ENCODE measurements at regions not wholly inside any gene's neighbourhood (a gene's known extent, or its start where the extent isn't known, plus 50 kb on each side); places are given as distances from the start of the nearest gene placed in this dataset.

DNA sequence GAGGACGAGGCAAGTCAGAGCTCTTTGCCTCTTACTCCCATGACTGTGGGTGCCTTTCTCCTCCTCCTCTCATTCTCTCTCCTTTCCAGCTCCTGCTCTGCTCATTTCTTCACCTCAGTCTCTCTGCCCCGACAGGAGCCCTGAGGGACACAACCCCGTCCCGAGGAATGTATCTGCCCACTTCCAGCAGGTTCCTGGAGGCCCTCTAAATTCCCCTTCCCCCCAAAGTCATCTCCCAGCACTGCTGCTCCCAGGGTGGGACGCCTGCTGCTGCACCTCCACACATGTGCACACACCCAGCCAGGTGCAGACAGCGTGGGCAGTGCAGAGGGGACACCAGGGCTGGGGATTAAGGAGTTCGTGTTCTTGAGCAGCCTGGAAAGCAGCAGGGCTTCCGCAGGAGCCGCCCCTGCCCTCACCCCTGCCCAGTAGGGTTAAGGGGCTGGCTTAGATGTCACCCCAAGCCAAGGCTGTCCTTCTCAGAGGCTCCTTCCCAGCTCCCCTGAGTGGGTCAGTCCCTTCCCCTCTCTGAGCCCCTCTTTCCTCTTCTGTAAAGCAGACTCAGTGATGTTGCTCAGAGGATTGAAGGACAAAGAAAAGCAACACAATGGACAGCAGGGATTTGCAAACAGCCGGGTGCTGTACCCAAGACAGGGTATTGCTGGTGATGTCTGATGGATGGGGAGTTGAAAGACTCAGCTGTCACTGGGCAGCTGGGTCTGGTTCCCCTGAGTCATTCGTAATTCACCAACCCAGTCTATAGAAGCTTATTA is 346.0 kb downstream of the MATN1 start:
- Histone ChIP-seq H3K4me3 (no peak overlapping the region), H3K9ac (ENCODE audit: insufficient read depth in 1 of 2, low read length in 2 of 2) (no peak overlapping the region), H3K4me1 (ENCODE audit: control insufficient read depth in 5 of 5, insufficient read depth in 5 of 5, low read length in 5 of 5) (peaks cover 0 to 18% (median 3%) of the 10 kb centered on the region in 5 donors), H3K9me3 (ENCODE audit: control insufficient read depth in 4 of 4, insufficient read depth in 3 of 4, low read length in 3 of 4) (no peaks in the 10 kb centered on the region), H3K27ac (ENCODE audit: low read depth in 1 of 2, low read length in 1 of 2) (no peak overlapping the region), H3K27me3 (ENCODE audit: control insufficient read depth in 3 of 3, insufficient read depth in 3 of 3, low read length in 2 of 3) (no peaks in the 10 kb centered on the region), H3K36me3 (ENCODE audit: control insufficient read depth in 4 of 4, insufficient read depth in 4 of 4, low read length in 4 of 4) (no peaks in the 10 kb centered on the region)
- DNase-seq (no peak), ATAC-seq (ENCODE audit: insufficient read depth, low FRiP score) (no peak)
- TF ChIP-seq, protein P1, sequence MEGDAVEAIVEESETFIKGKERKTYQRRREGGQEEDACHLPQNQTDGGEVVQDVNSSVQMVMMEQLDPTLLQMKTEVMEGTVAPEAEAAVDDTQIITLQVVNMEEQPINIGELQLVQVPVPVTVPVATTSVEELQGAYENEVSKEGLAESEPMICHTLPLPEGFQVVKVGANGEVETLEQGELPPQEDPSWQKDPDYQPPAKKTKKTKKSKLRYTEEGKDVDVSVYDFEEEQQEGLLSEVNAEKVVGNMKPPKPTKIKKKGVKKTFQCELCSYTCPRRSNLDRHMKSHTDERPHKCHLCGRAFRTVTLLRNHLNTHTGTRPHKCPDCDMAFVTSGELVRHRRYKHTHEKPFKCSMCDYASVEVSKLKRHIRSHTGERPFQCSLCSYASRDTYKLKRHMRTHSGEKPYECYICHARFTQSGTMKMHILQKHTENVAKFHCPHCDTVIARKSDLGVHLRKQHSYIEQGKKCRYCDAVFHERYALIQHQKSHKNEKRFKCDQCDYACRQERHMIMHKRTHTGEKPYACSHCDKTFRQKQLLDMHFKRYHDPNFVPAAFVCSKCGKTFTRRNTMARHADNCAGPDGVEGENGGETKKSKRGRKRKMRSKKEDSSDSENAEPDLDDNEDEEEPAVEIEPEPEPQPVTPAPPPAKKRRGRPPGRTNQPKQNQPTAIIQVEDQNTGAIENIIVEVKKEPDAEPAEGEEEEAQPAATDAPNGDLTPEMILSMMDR (IDR thresholded peaks at IDR 0.05; ENCODE audit: control extremely low read depth, extremely low read depth), result no peak
- whole genome bisulfite sequencing, 2 donors, result 49 to 65% methylated on average over 11 of the region's 11 CpGs

DNA sequence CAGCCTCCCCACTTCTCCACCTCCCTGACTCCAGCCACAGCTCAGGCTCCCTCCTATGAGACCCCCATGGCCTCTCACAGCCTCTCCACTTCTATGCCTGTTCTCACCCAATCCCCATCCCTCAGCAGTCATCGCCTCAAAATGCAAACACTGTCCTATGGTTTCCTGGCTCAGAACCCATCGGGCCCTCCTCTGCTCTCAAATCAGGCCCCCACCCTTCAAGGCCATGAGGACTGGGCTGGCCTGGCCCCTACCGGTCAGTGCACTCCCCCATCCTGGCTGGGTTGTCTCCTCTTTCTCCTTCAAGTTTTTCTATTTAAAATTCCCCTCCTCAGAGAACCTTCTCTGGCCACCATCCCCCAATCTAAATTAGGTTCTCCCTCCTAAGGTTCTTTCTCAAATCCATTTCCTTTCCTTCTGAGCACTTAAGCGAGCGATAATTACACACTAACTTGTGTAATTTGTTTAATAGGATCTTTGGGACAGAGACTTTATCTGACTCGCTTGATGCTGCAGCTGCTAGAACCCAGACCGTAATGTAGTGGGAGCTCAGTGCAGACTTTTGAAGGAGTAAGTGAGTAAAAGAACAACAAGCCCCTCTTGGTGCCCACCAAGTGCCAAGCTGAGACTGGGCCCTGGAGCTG is 347.2 kb downstream of the MATN1 start:
- Histone ChIP-seq H3K27ac (ENCODE audit: low read depth in 1 of 2, low read length in 1 of 2) (no peak overlapping the region), H3K27me3 (ENCODE audit: control insufficient read depth in 3 of 3, insufficient read depth in 3 of 3, low read length in 2 of 3) (no peaks in the 10 kb centered on the region), H3K4me3 (no peak overlapping the region), H3K9me3 (ENCODE audit: control insufficient read depth in 4 of 4, insufficient read depth in 3 of 4, low read length in 3 of 4) (no peaks in the 10 kb centered on the region), H3K4me1 (ENCODE audit: control insufficient read depth in 5 of 5, insufficient read depth in 5 of 5, low read length in 5 of 5) (peaks cover 0 to 18% (median 3%) of the 10 kb centered on the region in 5 donors), H3K36me3 (ENCODE audit: control insufficient read depth in 4 of 4, insufficient read depth in 4 of 4, low read length in 4 of 4) (no peaks in the 10 kb centered on the region), H3K9ac (ENCODE audit: insufficient read depth in 1 of 2, low read length in 2 of 2) (no peak overlapping the region)
- WGBS, 2 donors, result 65 to 74% methylated on average over 7 of the region's 7 CpGs
- TF ChIP-seq, protein P1 (IDR thresholded peaks at IDR 0.05; ENCODE audit: control extremely low read depth, extremely low read depth), result no peak
- DNase-seq (no peak), ATAC-seq (ENCODE audit: insufficient read depth, low FRiP score) (no peak)

DNA sequence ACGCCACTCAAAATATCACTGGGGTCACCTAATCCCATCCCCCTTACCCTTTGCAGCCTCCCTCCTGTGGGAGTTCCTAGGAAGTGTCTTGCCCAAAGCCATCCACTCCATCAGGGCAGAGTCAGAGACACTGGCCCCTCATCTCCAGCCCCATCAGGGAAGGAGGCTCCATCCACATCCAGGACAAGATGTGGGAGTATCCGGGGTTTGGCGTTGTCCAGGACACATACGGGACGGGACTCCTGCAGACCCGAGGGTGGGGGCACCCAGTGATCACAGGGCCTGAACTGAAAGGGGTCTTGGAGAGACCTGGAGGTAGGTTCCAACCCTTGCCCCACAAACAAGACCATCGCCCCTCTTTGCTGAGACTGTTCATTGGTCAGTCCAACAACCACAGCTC is 348.2 kb downstream of the MATN1 start:
- H3K4me3 ChIP-seq, result no peak overlapping the region
- DNase-seq (no peak), ATAC-seq (ENCODE audit: insufficient read depth, low FRiP score) (no peak)
- WGBS, 2 donors, result 74 to 80% methylated on average over 7 of the region's 7 CpGs
- H3K27ac ChIP-seq (ENCODE audit: low read depth in 1 of 2, low read length in 1 of 2), result no peak overlapping the region
- H3K4me1 ChIP-seq (ENCODE audit: control insufficient read depth in 5 of 5, insufficient read depth in 5 of 5, low read length in 5 of 5), result peaks cover 0 to 17% (median 2%) of the 10 kb centered on the region in 5 donors
- H3K27me3 ChIP-seq (ENCODE audit: control insufficient read depth in 3 of 3, insufficient read depth in 3 of 3, low read length in 2 of 3), result no peaks in the 10 kb centered on the region
- H3K36me3 ChIP-seq (ENCODE audit: control insufficient read depth in 4 of 4, insufficient read depth in 4 of 4, low read length in 4 of 4), result no peaks in the 10 kb centered on the region
- peaks cover 0 to 1% (median 0%) of the 10 kb centered on the region in 4 donors for H3K9me3 ChIP-seq (ENCODE audit: control insufficient read depth in 4 of 4, insufficient read depth in 3 of 4, low read length in 3 of 4)
- TF ChIP-seq, protein P1 (IDR thresholded peaks at IDR 0.05; ENCODE audit: control extremely low read depth, extremely low read depth), result no peak
- H3K9ac ChIP-seq (ENCODE audit: insufficient read depth in 1 of 2, low read length in 2 of 2), result no peak overlapping the region
